ENCODE measurements at regions not wholly inside any gene's neighbourhood (a gene's known extent, or its start where the extent isn't known, plus 50 kb on each side); places are given as distances from the start of the nearest gene placed in this dataset.

DNA sequence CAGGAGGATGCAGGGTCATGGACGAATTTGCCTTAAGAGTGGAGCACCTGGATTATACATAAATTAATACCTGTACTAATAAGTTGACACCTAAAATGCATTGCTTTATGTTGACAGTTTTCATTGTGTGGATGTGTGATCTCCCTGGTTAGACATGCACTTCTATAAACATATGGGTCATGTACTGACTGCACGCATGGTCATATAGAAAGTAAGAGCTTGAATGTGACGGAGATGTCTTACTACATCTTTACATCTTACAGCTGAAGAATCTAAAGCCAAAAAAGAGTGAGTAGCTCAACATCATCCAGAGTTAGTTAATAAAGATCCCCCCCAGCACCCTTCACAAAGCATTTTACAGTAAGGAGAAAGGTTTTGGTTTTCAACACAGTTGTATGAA is 408.4 kb upstream of the JARID2 start:
- no peak overlapping the region for H2AFZ ChIP-seq
- peaks cover 11% of the 10 kb centered on the region for H3F3A ChIP-seq (ENCODE audit: insufficient read depth)
- H3K36me3 ChIP-seq (ENCODE audit: low read depth) = no peaks in the 10 kb centered on the region
- in situ Hi-C loops (cut with MboI) = no loop called here
- no peaks in the 10 kb centered on the region for H3K9me3 ChIP-seq (ENCODE audit: low read depth)
- no peaks in the 10 kb centered on the region for H4K20me1 ChIP-seq (ENCODE audit: insufficient read depth)
- no peak overlapping the region for H3K4me3 ChIP-seq
- no peak for DNase-seq
- no peak overlapping the region for H3K27ac ChIP-seq
- H3K4me1 ChIP-seq (ENCODE audit: insufficient read depth) = peaks cover 2% of the 10 kb centered on the region
- no peaks in the 10 kb centered on the region for H3K27me3 ChIP-seq (replicated peaks; ENCODE audit: insufficient read depth)
- no peak for TF ChIP-seq EZH2 (IDR thresholded peaks at IDR 0.05; ENCODE audit: insufficient read depth, poor library complexity, severe bottlenecking)
- no peak for TF ChIP-seq EZH2phosphoT487 (IDR thresholded peaks at IDR 0.05; ENCODE audit: insufficient read depth, low read depth)
- no peaks in the 10 kb centered on the region for H3K9me2 ChIP-seq (ENCODE audit: insufficient read depth)
- no peak overlapping the region for H3K9ac ChIP-seq
- no peak overlapping the region for H3K4me2 ChIP-seq (ENCODE audit: unreplicated experiment)
- WGBS, 2 experiments (ENCODE audit: low coverage in 1 of 2, low lambda C conversion rate in 2 of 2, missing lambda C conversion rate in 2 of 2) = 94 to 99% methylated on average over 3 of the region's 3 CpGs
- H3K79me2 ChIP-seq (ENCODE audit: insufficient read depth) = no peaks in the 10 kb centered on the region

DNA sequence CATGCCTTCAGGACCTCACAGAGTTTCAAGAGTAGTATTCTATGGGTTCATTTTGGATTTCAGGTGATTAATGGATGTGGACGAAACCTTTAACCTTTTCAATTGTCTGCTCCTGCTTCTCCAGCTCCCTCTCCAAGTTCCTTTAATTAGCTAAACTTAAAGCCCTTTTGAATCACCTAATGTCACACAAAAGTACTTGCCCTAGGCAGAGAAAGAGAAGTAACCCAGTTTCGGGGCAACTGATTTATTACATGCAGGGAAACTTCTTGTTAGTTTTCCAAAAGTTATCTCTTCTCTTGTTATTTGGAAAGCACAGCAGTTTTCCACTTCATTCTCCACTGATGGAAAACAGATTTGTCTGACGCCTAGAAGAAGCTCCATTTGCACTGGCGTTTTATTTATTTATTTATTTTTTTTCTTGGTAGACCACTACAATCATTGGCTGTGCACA is 407.7 kb upstream of the JARID2 start:
- no peak overlapping the region for H2AFZ ChIP-seq
- WGBS, 2 experiments (ENCODE audit: low coverage in 1 of 2, low lambda C conversion rate in 2 of 2, missing lambda C conversion rate in 2 of 2) = 40 to 49% methylated on average over 4 of the region's 4 CpGs
- in situ Hi-C loops (cut with MboI) = no loop called here
- TF ChIP-seq EZH2phosphoT487 (IDR thresholded peaks at IDR 0.05; ENCODE audit: insufficient read depth, low read depth) (no peak), EZH2 (IDR thresholded peaks at IDR 0.05; ENCODE audit: insufficient read depth, poor library complexity, severe bottlenecking) (no peak)
- H3K79me2 ChIP-seq (ENCODE audit: insufficient read depth) = no peaks in the 10 kb centered on the region
- H3K9me3 ChIP-seq (ENCODE audit: low read depth) = no peaks in the 10 kb centered on the region
- no peak overlapping the region for H3K4me2 ChIP-seq (ENCODE audit: unreplicated experiment)
- H3K27me3 ChIP-seq (replicated peaks; ENCODE audit: insufficient read depth) = no peaks in the 10 kb centered on the region
- no peak overlapping the region for H3K4me3 ChIP-seq
- peaks cover 19% of the 10 kb centered on the region for H3F3A ChIP-seq (ENCODE audit: insufficient read depth)
- DNase-seq = no peak
- H3K9me2 ChIP-seq (ENCODE audit: insufficient read depth) = no peaks in the 10 kb centered on the region
- no peaks in the 10 kb centered on the region for H3K36me3 ChIP-seq (ENCODE audit: low read depth)
- no peak overlapping the region for H3K27ac ChIP-seq
- H4K20me1 ChIP-seq (ENCODE audit: insufficient read depth) = no peaks in the 10 kb centered on the region
- H3K4me1 ChIP-seq (ENCODE audit: insufficient read depth) = peaks cover 9% of the 10 kb centered on the region
- no peak overlapping the region for H3K9ac ChIP-seq

DNA sequence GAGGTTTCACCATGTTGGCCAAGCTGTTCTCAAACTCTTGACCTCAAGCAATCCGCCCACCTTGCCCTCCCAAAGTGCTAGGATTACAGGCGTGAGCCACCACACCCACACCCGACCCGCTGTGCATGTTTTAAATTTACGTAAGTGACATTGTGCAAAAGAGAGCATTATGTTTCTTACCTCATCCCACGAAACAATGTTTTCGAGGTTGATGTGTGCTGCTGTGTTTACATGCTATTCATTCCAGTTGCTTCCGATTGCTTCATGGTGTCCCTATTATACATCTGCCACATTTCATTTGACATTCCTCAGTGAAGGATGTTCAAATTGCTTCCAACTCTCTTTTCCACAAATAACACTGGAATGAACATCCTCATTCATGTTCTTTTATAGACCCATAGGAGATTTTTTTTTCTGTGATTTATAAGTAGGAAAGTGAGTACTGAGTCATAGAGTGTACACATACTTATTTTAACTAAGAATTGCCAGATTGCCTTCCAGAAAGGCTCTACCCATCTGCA is 403.9 kb upstream of the JARID2 start:
- no peaks in the 10 kb centered on the region for H3K9me3 ChIP-seq (ENCODE audit: low read depth)
- H3K9ac ChIP-seq = peak overlapping the region; percentile 48; the same call in 1 of the 2 replicates
- peaks cover 10% of the 10 kb centered on the region for H3K4me1 ChIP-seq (ENCODE audit: insufficient read depth)
- H3K79me2 ChIP-seq (ENCODE audit: insufficient read depth) = no peaks in the 10 kb centered on the region
- H4K20me1 ChIP-seq (ENCODE audit: insufficient read depth) = no peaks in the 10 kb centered on the region
- peaks cover 22% of the 10 kb centered on the region for H3F3A ChIP-seq (ENCODE audit: insufficient read depth)
- peak overlapping the region; percentile 47 for H3K4me2 ChIP-seq (ENCODE audit: unreplicated experiment)
- no peaks in the 10 kb centered on the region for H3K9me2 ChIP-seq (ENCODE audit: insufficient read depth)
- WGBS, 2 experiments (ENCODE audit: low coverage in 1 of 2, low lambda C conversion rate in 2 of 2, missing lambda C conversion rate in 2 of 2) = 1 to 2% methylated on average over 8 of the region's 8 CpGs
- in situ Hi-C loops (cut with MboI) = no loop called here
- peak; percentile 96 for DNase-seq
- no peaks in the 10 kb centered on the region for H3K27me3 ChIP-seq (replicated peaks; ENCODE audit: insufficient read depth)
- no peaks in the 10 kb centered on the region for H3K36me3 ChIP-seq (ENCODE audit: low read depth)
- no peak overlapping the region for H3K4me3 ChIP-seq
- peak overlapping the region; percentile 82 for H3K27ac ChIP-seq
- TF ChIP-seq EZH2phosphoT487 (IDR thresholded peaks at IDR 0.05; ENCODE audit: insufficient read depth, low read depth) = peak; percentile 84; the same call in 1 of the 2 replicates
- no peak for TF ChIP-seq EZH2 (IDR thresholded peaks at IDR 0.05; ENCODE audit: insufficient read depth, poor library complexity, severe bottlenecking)
- H2AFZ ChIP-seq = no peak overlapping the region

DNA sequence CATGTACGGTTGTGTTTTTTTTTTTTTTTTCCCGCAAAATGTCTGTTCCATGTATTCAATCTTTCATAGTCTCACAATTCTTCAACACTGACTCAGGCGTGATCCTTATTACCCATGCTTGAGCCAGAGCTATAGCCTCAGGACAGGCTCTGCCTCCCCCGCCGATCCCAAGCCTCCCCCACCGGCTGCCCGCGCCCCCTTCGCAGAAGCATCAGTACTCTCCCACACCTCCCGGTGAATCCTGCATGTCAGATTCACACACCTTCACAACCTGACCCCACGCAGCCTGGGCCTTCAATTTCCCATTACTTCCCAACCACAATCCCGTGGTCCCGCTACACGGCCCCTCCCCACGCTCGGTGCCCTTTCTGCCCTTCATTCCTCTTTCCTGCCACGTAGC is 401.5 kb upstream of the JARID2 start:
- H3K9me2 ChIP-seq (ENCODE audit: insufficient read depth) = no peaks in the 10 kb centered on the region
- WGBS, 2 experiments (ENCODE audit: low coverage in 1 of 2, low lambda C conversion rate in 2 of 2, missing lambda C conversion rate in 2 of 2) = 88 to 97% methylated on average over 10 to 16 of the region's 17 CpGs
- in situ Hi-C loops (cut with MboI) = no loop called here
- no peak overlapping the region for H3K4me2 ChIP-seq (ENCODE audit: unreplicated experiment)
- H3F3A ChIP-seq (ENCODE audit: insufficient read depth) = peaks cover 22% of the 10 kb centered on the region
- no peaks in the 10 kb centered on the region for H3K9me3 ChIP-seq (ENCODE audit: low read depth)
- no peak overlapping the region for H3K9ac ChIP-seq
- no peak overlapping the region for H2AFZ ChIP-seq
- peaks cover 10% of the 10 kb centered on the region for H3K4me1 ChIP-seq (ENCODE audit: insufficient read depth)
- DNase-seq = no peak
- no peaks in the 10 kb centered on the region for H3K36me3 ChIP-seq (ENCODE audit: low read depth)
- no peak overlapping the region for H3K4me3 ChIP-seq
- no peaks in the 10 kb centered on the region for H3K27me3 ChIP-seq (replicated peaks; ENCODE audit: insufficient read depth)
- H3K27ac ChIP-seq = no peak overlapping the region
- TF ChIP-seq EZH2 (IDR thresholded peaks at IDR 0.05; ENCODE audit: insufficient read depth, poor library complexity, severe bottlenecking) = no peak
- TF ChIP-seq EZH2phosphoT487 (IDR thresholded peaks at IDR 0.05; ENCODE audit: insufficient read depth, low read depth) = no peak
- no peaks in the 10 kb centered on the region for H3K79me2 ChIP-seq (ENCODE audit: insufficient read depth)
- H4K20me1 ChIP-seq (ENCODE audit: insufficient read depth) = no peaks in the 10 kb centered on the region

Data from GM23248 (cell line).